ENCODE measurements at regions not wholly inside any gene's neighbourhood (a gene's known extent, or its start where the extent isn't known, plus 50 kb on each side); places are given as distances from the start of the nearest gene placed in this dataset.

GRCh38 chr5:135223891-135224625 lies 175.0 kb downstream of the MACROH2A1 start:
- H3K4me1 ChIP-seq (replicated peaks): no peaks in the 10 kb centered on the region
- no peaks in the 10 kb centered on the region for H3K36me3 ChIP-seq
- H3K4me3 ChIP-seq: no peak overlapping the region
- peaks cover 7% of the 10 kb centered on the region; the same call in 1 of the 2 replicates for H3K9me3 ChIP-seq (replicated peaks)
- H3K27me3 ChIP-seq (replicated peaks): no peaks in the 10 kb centered on the region
- peak in 1 of 2 experiments; percentile 35 for DNase-seq (ENCODE audit: low read depth in 1 of 2, low spot score in 2 of 2)
- H3K27ac ChIP-seq: no peak overlapping the region

GRCh38 chr5:135223404-135223803 lies 175.6 kb downstream of the MACROH2A1 start:
- H3K4me3 ChIP-seq: no peak overlapping the region

GRCh38 chr5:135222771-135223170 lies 176.3 kb downstream of the MACROH2A1 start:
- Histone ChIP-seq H3K36me3 (no peaks in the 10 kb centered on the region), H3K9me3 (replicated peaks) (0 out of 2 replicates have a peak, but pooled peaks cover 2% of the 10 kb centered on the region)

More at GRCh38 chr5:135223404-135223803, 175.6 kb downstream of the MACROH2A1 start:
- no peak overlapping the region for H3K27ac ChIP-seq
- H3K36me3 ChIP-seq: no peaks in the 10 kb centered on the region
- H3K27me3 ChIP-seq (replicated peaks): no peaks in the 10 kb centered on the region
- peak in 1 of 2 experiments; percentile 38 for DNase-seq (ENCODE audit: low read depth in 1 of 2, low spot score in 2 of 2)
- 0 out of 2 replicates have a peak, but pooled peaks cover 6% of the 10 kb centered on the region for H3K9me3 ChIP-seq (replicated peaks)
- H3K4me1 ChIP-seq (replicated peaks): no peaks in the 10 kb centered on the region

GRCh38 chr5:135222171-135222681 lies 176.8 kb downstream of the MACROH2A1 start:
- peak in 1 of 2 experiments; percentile 42 for DNase-seq (ENCODE audit: low read depth in 1 of 2, low spot score in 2 of 2)
- Histone ChIP-seq H3K4me3 (no peak overlapping the region), H3K27me3 (replicated peaks) (no peaks in the 10 kb centered on the region), H3K27ac (no peak overlapping the region), H3K9me3 (replicated peaks) (no peaks in the 10 kb centered on the region), H3K36me3 (no peaks in the 10 kb centered on the region), H3K4me1 (replicated peaks) (no peaks in the 10 kb centered on the region)

More at GRCh38 chr5:135222771-135223170, 176.3 kb downstream of the MACROH2A1 start:
- H3K27me3 ChIP-seq (replicated peaks): no peaks in the 10 kb centered on the region
- H3K4me3 ChIP-seq: no peak overlapping the region
- H3K4me1 ChIP-seq (replicated peaks): no peaks in the 10 kb centered on the region
- no peak overlapping the region for H3K27ac ChIP-seq
- DNase-seq (ENCODE audit: low read depth in 1 of 2, low spot score in 2 of 2): peak in 1 of 2 experiments; percentile 37

- no peak overlapping the region for H3K27ac ChIP-seq
- H3K36me3 ChIP-seq: no peaks in the 10 kb centered on the region
- H3K27me3 ChIP-seq (replicated peaks): no peaks in the 10 kb centered on the region
- peak in 1 of 2 experiments; percentile 25 for DNase-seq (ENCODE audit: low read depth in 1 of 2, low spot score in 2 of 2)
- H3K9me3 ChIP-seq (replicated peaks): no peaks in the 10 kb centered on the region
- H3K4me1 ChIP-seq (replicated peaks): no peaks in the 10 kb centered on the region
- no peak overlapping the region for H3K4me3 ChIP-seq
These were observed 177.3 kb downstream of the MACROH2A1 start for GRCh38 chr5:135221696-135222095.

GRCh38 chr5:135221187-135221473 lies 177.9 kb downstream of the MACROH2A1 start:
- Histone ChIP-seq H3K4me1 (replicated peaks) (no peaks in the 10 kb centered on the region), H3K4me3 (no peak overlapping the region), H3K27ac (no peak overlapping the region), H3K27me3 (replicated peaks) (no peaks in the 10 kb centered on the region), H3K36me3 (no peaks in the 10 kb centered on the region), H3K9me3 (replicated peaks) (no peaks in the 10 kb centered on the region)
- DNase-seq (ENCODE audit: low read depth in 1 of 2, low spot score in 2 of 2): peak in 1 of 2 experiments; percentile 36

DNA sequence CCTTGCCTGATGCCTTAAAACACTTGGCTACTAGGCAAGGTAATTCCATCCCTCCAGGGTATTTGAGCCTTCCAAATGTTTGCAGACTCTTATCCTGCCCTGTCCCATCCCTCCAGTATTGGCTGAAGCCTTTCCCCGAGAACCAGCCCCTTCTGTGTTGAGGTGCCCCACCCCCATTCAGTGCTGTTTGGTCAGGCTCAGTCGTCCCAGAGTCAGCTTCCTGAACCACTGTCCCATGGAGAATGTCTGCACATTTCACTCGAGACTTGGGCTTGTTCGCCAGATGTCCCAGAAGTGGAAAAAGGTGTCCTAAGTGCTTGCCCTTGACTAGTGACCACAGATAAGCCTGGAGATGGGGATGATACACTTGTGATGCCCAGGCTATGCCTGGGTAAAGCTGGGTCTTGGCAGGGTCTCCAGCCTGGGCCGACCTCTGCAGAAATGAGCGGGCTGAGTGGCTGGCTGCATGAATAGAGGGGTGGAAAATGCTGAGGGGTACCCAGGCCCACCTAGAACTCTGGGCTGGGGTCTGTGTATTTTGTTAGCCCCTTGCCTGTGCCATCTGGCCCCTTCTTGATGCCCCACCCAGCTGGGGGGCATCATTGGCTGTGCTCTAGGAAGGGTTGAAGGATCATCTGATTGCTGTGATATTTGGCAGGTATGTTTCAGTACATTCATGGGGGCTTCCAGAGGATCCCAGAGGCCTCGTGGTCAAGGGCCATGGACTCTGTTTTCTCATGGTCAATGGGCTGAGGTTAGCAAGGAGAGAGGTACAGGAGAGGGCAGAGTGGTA lies 178.4 kb downstream of the MACROH2A1 start:
- no peak overlapping the region for H3K27ac ChIP-seq
- no peaks in the 10 kb centered on the region for H3K36me3 ChIP-seq
- DNase-seq (ENCODE audit: low read depth in 1 of 2, low spot score in 2 of 2): peak in 1 of 2 experiments; percentile 40
- H3K27me3 ChIP-seq (replicated peaks): no peaks in the 10 kb centered on the region
- no peaks in the 10 kb centered on the region for H3K4me1 ChIP-seq (replicated peaks)
- H3K4me3 ChIP-seq: no peak overlapping the region
- H3K9me3 ChIP-seq (replicated peaks): no peaks in the 10 kb centered on the region

DNA sequence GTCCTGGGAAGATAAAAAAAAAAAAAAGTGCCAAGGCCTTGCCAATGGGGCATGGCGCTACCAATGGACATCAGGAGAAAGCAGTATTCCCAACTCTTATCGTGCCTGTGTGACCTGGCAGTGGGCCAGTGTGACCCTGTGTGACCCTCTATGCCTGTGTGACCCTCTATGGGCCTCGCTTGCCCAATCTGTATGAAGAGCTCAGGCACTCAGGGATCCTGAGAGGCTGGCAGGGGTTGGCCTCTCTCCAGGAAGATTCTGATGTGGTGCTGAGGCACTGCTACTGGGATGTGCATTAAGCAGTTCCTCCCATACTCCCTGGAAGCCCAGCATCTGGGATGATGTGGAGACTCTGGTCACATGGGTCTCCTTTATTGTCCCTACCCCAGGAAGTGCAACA lies 179.2 kb downstream of the MACROH2A1 start:
- no peaks in the 10 kb centered on the region for H3K4me1 ChIP-seq (replicated peaks)
- no peaks in the 10 kb centered on the region for H3K36me3 ChIP-seq
- no peaks in the 10 kb centered on the region; the same call in 1 of the 2 replicates for H3K27me3 ChIP-seq (replicated peaks)
- H3K4me3 ChIP-seq: no peak overlapping the region
- no peaks in the 10 kb centered on the region for H3K9me3 ChIP-seq (replicated peaks)
- peak in 1 of 2 experiments; percentile 41 for DNase-seq (ENCODE audit: low read depth in 1 of 2, low spot score in 2 of 2)
- no peak overlapping the region for H3K27ac ChIP-seq

GRCh38 chr5:135218790-135219568 lies 180.1 kb downstream of the MACROH2A1 start:
- Histone ChIP-seq H3K4me1 (replicated peaks) (no peaks in the 10 kb centered on the region), H3K36me3 (no peaks in the 10 kb centered on the region), H3K9me3 (replicated peaks) (no peaks in the 10 kb centered on the region), H3K27me3 (replicated peaks) (no peaks in the 10 kb centered on the region; the same call in 1 of the 2 replicates), H3K4me3 (no peak overlapping the region), H3K27ac (no peak overlapping the region)
- no peak for DNase-seq (ENCODE audit: low read depth in 1 of 2, low spot score in 2 of 2)

DNA sequence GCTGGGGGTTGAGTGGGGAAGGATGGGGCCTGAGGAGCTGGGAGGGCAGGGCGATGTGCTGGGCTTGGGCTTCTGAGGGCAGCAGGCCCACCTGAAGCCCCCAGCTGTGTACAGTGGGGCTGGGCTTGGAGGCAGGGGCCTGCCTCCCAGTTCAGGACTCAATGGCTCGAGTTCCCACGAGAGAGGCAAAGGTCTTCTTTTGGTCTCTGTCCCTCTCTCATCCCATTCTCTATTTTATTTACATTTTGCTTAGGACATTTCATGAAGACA lies 180.6 kb downstream of the MACROH2A1 start:
- Histone ChIP-seq H3K36me3 (no peaks in the 10 kb centered on the region), H3K9me3 (replicated peaks) (no peaks in the 10 kb centered on the region), H3K27ac (no peak overlapping the region), H3K27me3 (replicated peaks) (no peaks in the 10 kb centered on the region; the same call in 1 of the 2 replicates), H3K4me1 (replicated peaks) (no peaks in the 10 kb centered on the region), H3K4me3 (no peak overlapping the region)
- DNase-seq (ENCODE audit: low read depth in 1 of 2, low spot score in 2 of 2): no peak

DNA sequence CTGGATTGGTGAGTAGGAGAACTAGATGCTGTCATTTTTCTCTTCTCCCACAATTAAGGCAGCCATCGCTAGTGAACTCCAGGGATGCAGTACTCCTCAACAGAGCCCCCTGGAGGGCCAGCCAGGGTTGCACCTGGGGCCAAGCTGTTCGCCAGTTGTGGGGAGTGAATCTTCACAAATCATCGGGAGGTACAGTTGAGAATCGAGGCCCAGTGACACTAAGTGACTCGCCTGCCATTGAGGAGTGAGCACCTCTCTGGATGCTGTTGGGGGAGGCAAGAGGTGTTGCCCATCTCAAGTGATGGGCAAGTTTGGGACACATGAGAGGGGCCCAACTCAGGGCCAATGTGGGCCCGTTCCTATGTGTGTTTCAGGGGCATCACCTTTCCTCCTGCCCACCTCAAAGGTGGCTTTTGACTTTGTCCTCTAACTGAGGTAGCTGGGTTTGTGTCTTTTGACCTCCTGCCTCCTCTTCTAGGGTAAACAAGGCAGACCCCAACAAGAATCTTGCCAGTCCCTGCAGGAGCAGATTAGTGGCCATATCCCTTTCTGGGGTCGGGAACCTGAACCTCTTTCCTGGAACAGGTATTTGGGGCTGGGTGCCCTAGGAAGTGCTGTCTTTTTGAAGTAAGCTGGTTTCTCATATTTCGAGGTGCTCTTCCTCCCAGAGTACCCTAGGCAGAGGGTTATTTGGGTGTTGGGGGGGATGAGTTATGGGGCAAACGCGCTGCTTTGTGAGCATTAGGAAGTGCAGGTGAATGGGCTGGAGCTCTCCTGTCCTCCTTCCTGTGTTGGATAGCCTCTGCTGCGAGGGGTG lies 181.2 kb downstream of the MACROH2A1 start:
- Histone ChIP-seq H3K36me3 (no peaks in the 10 kb centered on the region), H3K4me3 (no peak overlapping the region), H3K9me3 (replicated peaks) (no peaks in the 10 kb centered on the region), H3K27ac (no peak overlapping the region), H3K27me3 (replicated peaks) (no peaks in the 10 kb centered on the region; the same call in 1 of the 2 replicates), H3K4me1 (replicated peaks) (no peaks in the 10 kb centered on the region)
- DNase-seq (ENCODE audit: low read depth in 1 of 2, low spot score in 2 of 2): peak in 1 of 2 experiments; percentile 44

DNA sequence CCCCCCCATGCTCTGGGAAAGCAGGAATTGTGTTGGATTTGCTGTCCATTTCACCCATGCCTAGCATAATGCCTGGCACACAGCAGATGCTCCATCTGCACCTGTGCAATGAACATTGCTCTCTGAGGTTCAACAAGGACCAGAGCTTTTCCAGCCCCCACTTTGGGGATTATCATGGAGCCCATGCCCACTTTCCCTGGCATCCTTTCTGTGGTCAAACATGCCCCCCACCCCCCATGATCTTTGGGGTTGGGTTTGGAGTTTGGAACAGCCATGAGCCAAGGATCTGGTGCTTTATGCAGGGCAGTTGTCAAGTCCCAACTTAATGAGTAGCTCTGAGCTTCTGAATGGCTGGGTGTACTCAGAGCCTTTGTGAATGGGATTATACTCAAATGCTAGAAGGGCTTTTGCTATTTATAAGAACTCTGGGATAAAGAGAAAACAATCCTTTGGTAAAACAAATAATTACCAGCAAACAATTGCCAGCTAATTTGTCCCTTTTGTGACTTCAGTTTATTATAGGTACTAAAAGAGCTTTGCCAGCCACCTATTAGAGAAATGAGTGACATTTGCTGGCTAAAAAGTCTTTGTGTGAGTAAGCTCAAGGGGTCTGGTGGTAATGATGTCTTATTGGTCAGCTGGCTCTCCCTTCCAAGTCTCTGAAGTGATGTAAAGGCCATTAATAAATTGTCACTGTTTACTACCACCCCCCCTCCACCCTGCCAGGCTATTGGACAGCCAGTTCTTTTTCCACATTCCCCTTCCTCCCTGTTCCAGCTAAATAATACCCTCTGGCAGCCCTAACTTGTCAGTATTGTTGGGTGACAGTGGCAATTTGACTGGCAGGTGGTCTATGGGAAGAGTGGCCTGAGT lies 182.3 kb downstream of the MACROH2A1 start:
- Histone ChIP-seq H3K27ac (no peak overlapping the region), H3K36me3 (no peaks in the 10 kb centered on the region), H3K4me1 (replicated peaks) (no peaks in the 10 kb centered on the region), H3K9me3 (replicated peaks) (no peaks in the 10 kb centered on the region), H3K4me3 (no peak overlapping the region), H3K27me3 (replicated peaks) (no peaks in the 10 kb centered on the region; the same call in 1 of the 2 replicates)
- DNase-seq (ENCODE audit: low read depth in 1 of 2, low spot score in 2 of 2): peak in 1 of 2 experiments; percentile 32

Measured in SJSA1 (cell line).